ENCODE measurements at regions not wholly inside any gene's neighbourhood (a gene's known extent, or its start where the extent isn't known, plus 50 kb on each side); places are given as distances from the start of the nearest gene placed in this dataset.

- TF ChIP-seq CTCF (IDR thresholded peaks at IDR 0.05; ENCODE audit: insufficient read depth, low read length, poor library complexity, severe bottlenecking), result no peak
- TF ChIP-seq EZH2phosphoT487 (conservative IDR thresholded peaks at IDR 0.05; ENCODE audit: low read length), result no peak
These were observed 56.3 kb upstream of the ATP6AP2 start for GRCh38 chrX:40524423-40524822.

Data from SU-DHL-6 (cell line).